IMR-90 (cell line): ENCODE measurements at regions not wholly inside any gene's neighbourhood (a gene's known extent, or its start where the extent isn't known, plus 50 kb on each side); places are given as distances from the start of the nearest gene placed in this dataset.

ENCODE experiments used
- ATAC-seq: fragments of 200-7000 bp; cut with Tn5 transposase; 2 replicates; pipeline ENCODE4 v1.9.1; 2020; ENCODE audit warnings: low read depth, mild to moderate bottlenecking, moderate library complexity
- BruUV-seq: library from RNA; stranded (reverse); fragments of 400-500 nt; replicated peaks from 2 replicates; lab custom pipeline; 2021; lab: Mats Ljungman, UMichigan
- CTCF ChIA-PET: fragments of 300-600 bp; formaldehyde crosslinking; extraction: SDS; loops from one replicate; lab custom pipeline; 2021; ENCODE audit warnings: antibody characterized with exemption; lab: Yijun Ruan, JAX
- POLR2A ChIA-PET: fragments of 300-600 bp; sonication (Branson Sonifier 250); formaldehyde crosslinking; loops from one replicate; lab custom pipeline; 2022; ENCODE audit warnings: antibody characterized with exemption; ENCODE audit not compliant: unreplicated experiment; lab: Charles Lee
- DNase-seq: peaks from one replicate; pipeline ENCODE4 v3.0.0; 2013
- H2AFZ ChIP-seq: replicated peaks from 2 replicates; pipeline ENCODE3; 2013; ENCODE audit warnings: low read length, mild to moderate bottlenecking; ENCODE audit not compliant: poor library complexity
- H2AK5ac ChIP-seq: 2 replicates; pipeline ENCODE4 v1.6.1; 2013; ENCODE audit warnings: low read depth, low read length, inconsistent platforms
- H2AK9ac ChIP-seq: replicated peaks from 2 replicates; pipeline ENCODE3; 2013; ENCODE audit warnings: mild to moderate bottlenecking, low read depth, low read length, moderate library complexity; ENCODE audit not compliant: poor library complexity
- H2BK120ac ChIP-seq: 2 replicates; pipeline ENCODE4 v1.6.1; 2013; ENCODE audit warnings: low read depth, low read length, inconsistent platforms
- H2BK15ac ChIP-seq: 3 replicates; pipeline ENCODE4 v1.6.1; 2013; ENCODE audit warnings: low read depth, low read length, inconsistent platforms
- H2BK20ac ChIP-seq: 2 replicates; pipeline ENCODE4 v1.6.1; 2013; ENCODE audit warnings: low read depth, mild to moderate bottlenecking, inconsistent platforms, low read length, moderate library complexity
- H2BK5ac ChIP-seq: 2 replicates; pipeline ENCODE4 v1.6.1; 2013; ENCODE audit warnings: mild to moderate bottlenecking, low read depth, low read length, inconsistent platforms; ENCODE audit not compliant: poor library complexity, severe bottlenecking
- H3K14ac ChIP-seq: replicated peaks from 2 replicates; pipeline ENCODE4 v1.6.1; 2013; ENCODE audit warnings: low read depth, low read length, inconsistent platforms
- H3K18ac ChIP-seq: 2 replicates; pipeline ENCODE4 v1.6.1; 2013; ENCODE audit warnings: low read depth, low read length, control low read depth
- H3K23ac ChIP-seq: 2 replicates; pipeline ENCODE4 v1.6.1; 2013; ENCODE audit warnings: low read depth, low read length, inconsistent platforms
- H3K27ac ChIP-seq: 2 replicates; pipeline ENCODE4 v1.5.1; 2013; ENCODE audit warnings: mild to moderate bottlenecking, control low read depth, low read length; ENCODE audit not compliant: insufficient read depth
- H3K27me3 ChIP-seq: 2 replicates; pipeline ENCODE4 v1.6.1; 2013; ENCODE audit warnings: low read length; ENCODE audit not compliant: control insufficient read depth, insufficient read depth
- H3K36me3 ChIP-seq: 2 replicates; pipeline ENCODE4 v1.6.1; 2013; ENCODE audit warnings: low read length, mixed read lengths; ENCODE audit not compliant: control insufficient read depth, insufficient read depth
- H3K4ac ChIP-seq: 2 replicates; pipeline ENCODE4 v1.6.1; 2013; ENCODE audit warnings: low read depth, low read length, inconsistent platforms
- H3K4me1 ChIP-seq: 2 replicates; pipeline ENCODE4 v1.6.1; 2013; ENCODE audit warnings: low read length, mixed read lengths; ENCODE audit not compliant: control insufficient read depth, insufficient read depth
- H3K4me2 ChIP-seq: 2 replicates; pipeline ENCODE4 v1.6.1; 2013; ENCODE audit warnings: low read depth, mild to moderate bottlenecking, control low read depth, low read length, moderate library complexity
- H3K4me3 ChIP-seq: 2 replicates; pipeline ENCODE4 v1.5.1; 2013; ENCODE audit warnings: low read depth, mild to moderate bottlenecking, control low read depth, low read length, moderate library complexity; ENCODE audit not compliant: insufficient read depth
- H3K56ac ChIP-seq: 2 replicates; pipeline ENCODE4 v1.6.1; 2013; ENCODE audit warnings: low read length, inconsistent platforms; ENCODE audit not compliant: insufficient read depth; ENCODE audit errors: extremely low read depth
- H3K79me1 ChIP-seq, 2 experiments: 2 replicates each; pipeline ENCODE4 v1.6.1; 2013; ENCODE audit warnings: low read length in 2 of 2, inconsistent platforms in 1 of 2, low read depth in 1 of 2
- H3K9ac ChIP-seq: 2 replicates; pipeline ENCODE4 v1.6.1; 2013; ENCODE audit warnings: low read depth, low read length, control low read depth
- H3K9me1 ChIP-seq: 2 replicates; pipeline ENCODE4 v1.6.1; 2013; ENCODE audit warnings: low read length, inconsistent platforms; ENCODE audit not compliant: insufficient read depth
- H3K9me3 ChIP-seq: 2 replicates; pipeline ENCODE4 v1.6.1; 2013; ENCODE audit warnings: low read length; ENCODE audit not compliant: control insufficient read depth, insufficient read depth
- H4K20me1 ChIP-seq: 2 replicates; pipeline ENCODE4 v1.6.1; 2013; ENCODE audit warnings: low read length, inconsistent platforms; ENCODE audit not compliant: insufficient read depth
- H4K5ac ChIP-seq: 2 replicates; pipeline ENCODE4 v1.6.1; 2013; ENCODE audit warnings: mild to moderate bottlenecking, low read depth, low read length, control low read depth
- H4K8ac ChIP-seq, 2 experiments: 2 replicates each; pipeline ENCODE4 v1.6.1; 2013; ENCODE audit warnings: low read depth in 2 of 2, low read length in 2 of 2, control low read depth in 1 of 2, inconsistent platforms in 1 of 2
- H4K91ac ChIP-seq: 2 replicates; pipeline ENCODE4 v1.6.1; 2013; ENCODE audit warnings: low read depth, low read length, inconsistent platforms; ENCODE audit not compliant: insufficient read depth
- BHLHE40 ChIP-seq: fragments of 150-350 bp; IDR thresholded peaks from 2 replicates; pipeline ENCODE4 v1.6.1; 2016; ENCODE audit warnings: mild to moderate bottlenecking, low read depth, low read length
- MAFK ChIP-seq: IDR thresholded peaks from 2 replicates; pipeline ENCODE4 v1.6.1; 2012; ENCODE audit warnings: low read depth, low read length, improper control_type of control experiment
- MAZ ChIP-seq: IDR thresholded peaks from 2 replicates; pipeline ENCODE4 v1.6.1; 2012; ENCODE audit warnings: low read depth, mild to moderate bottlenecking, low read length, improper control_type of control experiment, moderate library complexity, borderline replicate concordance
- NFE2L2 ChIP-seq: fragments of 150-350 bp; IDR thresholded peaks from 2 replicates; pipeline ENCODE4 v1.6.1; 2016; ENCODE audit warnings: low read depth, mild to moderate bottlenecking, low read length
- POLR2A ChIP-seq: IDR thresholded peaks from 2 replicates; pipeline ENCODE4 v1.6.1; 2012; ENCODE audit warnings: mild to moderate bottlenecking, low read depth, low read length
- SMC3 ChIP-seq: fragments of 150-350 bp; IDR thresholded peaks from 2 replicates; pipeline ENCODE4 v1.6.1; 2016; ENCODE audit warnings: low read depth, mild to moderate bottlenecking, antibody characterized with exemption, low read length, moderate library complexity
- WGBS, 2 experiments: methylation state at CpG; one replicate each; pipeline versions ENCODE4 v1.1.5 to v1.1.7; 2013; ENCODE audit warnings: missing lambda C conversion rate in 2 of 2; ENCODE audit not compliant: insufficient read length in 1 of 2; ENCODE audit errors: extremely low coverage in 2 of 2; 5-methylcytosine and 5-hydroxymethylcytosine counted together
- dilution Hi-C: fragments of 300-500 bp; cut with HindIII; formaldehyde crosslinking; loops from one replicate; pipeline ENCODE4 v1.14.3; 2018; ENCODE audit warnings: low sequenced_read_pairs; ENCODE audit not compliant: unreplicated experiment
- in situ Hi-C: fragments of 300-500 bp; cut with MboI; formaldehyde crosslinking; loops from 3 replicates; pipeline ENCODE4 v1.14.3; 2019; ENCODE audit warnings: low sequenced_read_pairs, inconsistent platforms, mixed read lengths
- intact Hi-C: fragments of 100-400 bp; cut with micrococcal nuclease; formaldehyde crosslinking; loops from 2 replicates; pipeline ENCODE4 v1.10.0; 2022

DNA sequence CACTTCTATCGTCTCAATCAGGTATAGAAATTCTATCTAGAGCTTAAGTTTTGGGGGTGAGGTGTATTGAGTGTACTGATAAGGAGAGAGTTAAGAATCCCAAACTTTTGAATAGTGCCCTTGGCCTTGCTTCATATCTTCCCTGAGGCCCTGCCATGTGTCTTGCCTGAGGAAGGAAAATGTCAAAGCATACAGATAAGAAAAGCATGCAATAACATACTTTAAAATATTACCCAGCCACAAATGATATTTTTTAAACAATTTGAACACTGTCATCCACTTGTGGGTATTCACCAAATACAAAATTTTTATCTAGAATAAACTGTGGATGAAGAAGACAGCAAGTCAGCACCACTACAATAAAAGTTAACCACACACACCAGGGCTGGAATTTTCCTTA, 631.0 kb upstream of the ALCAM start:
- H3K9me1 ChIP-seq: 0 out of 2 replicates have a peak, but pooled peaks cover 2% of the 10 kb centered on the region
- no peaks in the 10 kb centered on the region for H3K4me1 ChIP-seq
- dilution Hi-C loops: no loop called here
- TF ChIP-seq MAZ: no peak
- no peak for TF ChIP-seq NFE2L2
- no peak for TF ChIP-seq BHLHE40
- TF ChIP-seq MAFK: no peak
- TF ChIP-seq POLR2A: no peak
- no peak for TF ChIP-seq SMC3
- H3K4me2 ChIP-seq: no peak overlapping the region
- intact Hi-C loops: no loop called here
- no peaks in the 10 kb centered on the region for H3K9me3 ChIP-seq
- H4K91ac ChIP-seq: no peak overlapping the region
- DNase-seq (peak; percentile 3), ATAC-seq (peak; percentile 32)
- no peak overlapping the region for H2BK20ac ChIP-seq
- no peak overlapping the region for H3K14ac ChIP-seq
- no TSS peak for BruUV-seq
- no peak overlapping the region for H3K9ac ChIP-seq
- no peak overlapping the region for H2BK120ac ChIP-seq
- in situ Hi-C loops: no loop called here
- no peak overlapping the region for H3K4me3 ChIP-seq
- H2AFZ ChIP-seq: no peak overlapping the region
- no peak overlapping the region for H4K5ac ChIP-seq
- H3K4ac ChIP-seq: no peak overlapping the region
- H3K36me3 ChIP-seq: no peaks in the 10 kb centered on the region
- H4K8ac ChIP-seq: no peak overlapping the region
- H3K56ac ChIP-seq: no peak overlapping the region
- H4K20me1 ChIP-seq: no peaks in the 10 kb centered on the region
- no peak overlapping the region for H3K18ac ChIP-seq
- no peaks in the 10 kb centered on the region for H3K79me1 ChIP-seq
- no peak overlapping the region for H2AK5ac ChIP-seq
- no peak overlapping the region for H2AK9ac ChIP-seq
- ChIA-PET POLR2A (no interaction called here), CTCF (no interaction called here)
- no peak overlapping the region for H2BK15ac ChIP-seq
- no CpG with 5 or more reads among the region's 1 CpG for WGBS, 2 experiments
- no peak overlapping the region for H3K23ac ChIP-seq
- no peak overlapping the region for H2BK5ac ChIP-seq
- H3K27ac ChIP-seq: no peak overlapping the region
- H3K27me3 ChIP-seq: no peaks in the 10 kb centered on the region
